LNCaP clone FGC (cell line): ENCODE measurements at regions not wholly inside any gene's neighbourhood (a gene's known extent, or its start where the extent isn't known, plus 50 kb on each side); places are given as distances from the start of the nearest gene placed in this dataset.

Experiments
- DNase-seq: peaks from one replicate; pipeline ENCODE4 v3.0.0-alpha.2; 2011; ENCODE audit warnings: low read depth
- H3K4me3 ChIP-seq: 2 replicates; pipeline ENCODE4 v1.5.1; 2011; ENCODE audit warnings: mild to moderate bottlenecking, low read depth, low read length, control low read depth
- TF ChIP-seq, protein P1 (sequence below): IDR thresholded peaks from 2 replicates; pipeline ENCODE4 v1.5.1; 2012; ENCODE audit warnings: mild to moderate bottlenecking; ENCODE audit not compliant: control insufficient read depth, insufficient read depth; ENCODE audit errors: extremely low read depth

DNA sequence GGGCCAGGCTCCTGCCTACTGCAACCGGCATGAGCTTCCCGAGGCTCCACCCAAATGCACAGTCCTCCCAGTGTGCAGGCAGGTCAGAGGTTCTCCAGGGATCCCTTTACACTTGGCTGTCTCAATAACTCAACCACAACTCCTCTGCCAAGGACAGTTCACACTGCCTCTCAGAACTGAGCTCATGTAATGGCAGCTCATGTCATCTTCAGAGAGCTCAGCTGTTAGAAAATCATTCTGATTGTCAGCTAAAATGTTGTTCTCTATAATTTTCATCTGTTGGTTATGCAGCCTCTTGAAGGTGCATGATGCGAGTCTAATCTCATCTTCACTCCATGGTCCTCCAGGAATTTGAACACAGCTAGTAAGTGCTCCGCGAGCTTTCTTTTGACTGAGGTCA, 76.7 kb downstream of the SST start:
- TF ChIP-seq, protein P1, sequence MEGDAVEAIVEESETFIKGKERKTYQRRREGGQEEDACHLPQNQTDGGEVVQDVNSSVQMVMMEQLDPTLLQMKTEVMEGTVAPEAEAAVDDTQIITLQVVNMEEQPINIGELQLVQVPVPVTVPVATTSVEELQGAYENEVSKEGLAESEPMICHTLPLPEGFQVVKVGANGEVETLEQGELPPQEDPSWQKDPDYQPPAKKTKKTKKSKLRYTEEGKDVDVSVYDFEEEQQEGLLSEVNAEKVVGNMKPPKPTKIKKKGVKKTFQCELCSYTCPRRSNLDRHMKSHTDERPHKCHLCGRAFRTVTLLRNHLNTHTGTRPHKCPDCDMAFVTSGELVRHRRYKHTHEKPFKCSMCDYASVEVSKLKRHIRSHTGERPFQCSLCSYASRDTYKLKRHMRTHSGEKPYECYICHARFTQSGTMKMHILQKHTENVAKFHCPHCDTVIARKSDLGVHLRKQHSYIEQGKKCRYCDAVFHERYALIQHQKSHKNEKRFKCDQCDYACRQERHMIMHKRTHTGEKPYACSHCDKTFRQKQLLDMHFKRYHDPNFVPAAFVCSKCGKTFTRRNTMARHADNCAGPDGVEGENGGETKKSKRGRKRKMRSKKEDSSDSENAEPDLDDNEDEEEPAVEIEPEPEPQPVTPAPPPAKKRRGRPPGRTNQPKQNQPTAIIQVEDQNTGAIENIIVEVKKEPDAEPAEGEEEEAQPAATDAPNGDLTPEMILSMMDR = no peak
- no peak for DNase-seq
- H3K4me3 ChIP-seq = no peak overlapping the region

DNA sequence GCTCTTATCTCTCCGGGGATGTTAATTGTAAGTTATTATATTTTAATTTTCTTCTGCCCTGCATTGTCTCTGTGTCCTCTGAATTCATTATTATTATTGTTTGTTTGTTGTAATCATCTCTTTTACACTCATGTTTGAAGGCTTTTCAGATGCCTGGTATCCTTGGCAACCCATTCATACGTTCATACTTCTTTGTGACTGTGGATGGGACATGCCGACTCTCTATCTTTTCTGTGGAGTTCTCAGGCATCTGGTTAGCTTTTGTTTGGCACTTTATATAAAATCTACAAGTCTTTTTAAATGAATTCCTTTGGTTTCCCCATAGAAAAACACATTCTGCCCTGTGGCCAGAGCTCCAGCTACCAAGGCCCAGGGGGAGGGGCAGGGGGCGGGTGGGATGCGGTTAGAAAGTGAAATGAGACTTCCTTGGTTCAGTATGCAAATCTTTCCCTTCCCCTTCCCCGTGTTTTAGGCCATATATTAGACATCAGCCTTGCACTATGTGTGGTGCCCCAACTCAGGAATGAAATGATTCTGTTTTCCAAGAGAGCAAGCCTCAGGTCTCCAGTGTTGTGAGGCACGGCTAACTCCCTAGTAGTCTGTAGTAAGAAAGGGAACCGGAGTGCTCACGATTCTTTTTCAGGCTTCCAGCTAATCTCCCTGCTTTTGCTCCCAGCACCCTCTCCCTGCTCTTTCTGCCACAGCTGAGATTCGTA, 79.2 kb downstream of the SST start:
- no peak for DNase-seq
- no peak overlapping the region for H3K4me3 ChIP-seq
- TF ChIP-seq, protein P1 = no peak

DNA sequence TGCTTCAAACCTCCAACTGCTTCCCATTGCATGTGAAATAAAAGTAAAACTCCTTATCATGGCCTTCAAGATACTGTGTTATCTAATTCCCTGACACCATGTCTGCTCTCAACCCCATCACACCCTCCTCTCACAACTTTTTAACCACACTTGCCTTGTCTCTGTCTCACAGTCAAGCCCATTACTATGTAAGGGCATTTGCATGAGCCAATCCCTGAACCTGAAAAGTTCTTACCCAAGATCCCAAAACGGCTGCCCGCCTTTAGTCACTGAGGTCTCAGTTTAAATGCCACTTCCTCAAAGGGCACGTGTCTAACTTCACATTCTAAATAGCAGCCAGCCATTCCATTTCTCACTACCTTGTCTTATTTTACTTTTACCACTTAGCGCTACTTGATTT, 83.1 kb downstream of the SST start:
- no peak overlapping the region for H3K4me3 ChIP-seq
- no peak for DNase-seq
- TF ChIP-seq, protein P1 = no peak

DNA sequence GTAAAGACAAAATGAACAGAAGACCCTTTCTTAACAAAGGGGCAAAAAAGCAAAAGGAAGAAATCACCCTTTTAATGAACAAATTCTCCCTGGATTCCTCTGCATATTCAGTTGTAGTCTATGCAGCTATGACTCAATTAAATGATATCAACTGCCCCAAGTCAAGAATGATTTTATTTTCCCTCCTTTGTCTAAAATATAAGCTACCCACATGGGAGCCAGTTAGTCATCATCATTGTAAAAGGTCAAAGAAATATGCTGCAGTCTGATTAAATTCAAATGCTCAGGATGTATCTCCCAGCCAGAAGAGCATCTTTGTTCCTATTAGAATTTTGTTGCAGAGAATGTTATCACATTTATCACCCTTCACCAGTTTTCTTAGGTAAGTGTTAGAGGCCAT, 84.0 kb downstream of the SST start:
- DNase-seq = no peak
- TF ChIP-seq, protein P1 = no peak

DNA sequence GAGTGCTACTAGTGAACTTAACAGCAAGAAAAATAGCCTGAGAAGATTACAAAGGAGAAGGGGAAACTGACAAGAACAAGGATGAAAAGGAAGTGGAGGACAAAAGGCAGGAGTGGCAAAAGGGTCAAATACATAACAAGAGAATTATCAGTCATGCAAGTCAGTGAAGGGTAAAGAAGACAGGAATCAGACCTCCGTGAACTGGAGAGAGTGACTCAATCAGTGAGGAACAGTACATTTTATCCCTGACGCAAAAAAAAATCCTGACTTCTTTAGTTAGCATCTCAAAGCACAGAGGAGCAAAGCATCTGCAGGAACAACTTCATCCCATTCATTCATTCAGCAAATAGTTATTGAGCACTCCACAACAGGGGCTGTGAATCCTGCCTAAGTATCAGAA, 97.8 kb downstream of the SST start:
- TF ChIP-seq, protein P1 = no peak
- no peak for DNase-seq

More for the DNA sequence above, 84.0 kb downstream of the SST start:
- H3K4me3 ChIP-seq = no peak overlapping the region

DNA sequence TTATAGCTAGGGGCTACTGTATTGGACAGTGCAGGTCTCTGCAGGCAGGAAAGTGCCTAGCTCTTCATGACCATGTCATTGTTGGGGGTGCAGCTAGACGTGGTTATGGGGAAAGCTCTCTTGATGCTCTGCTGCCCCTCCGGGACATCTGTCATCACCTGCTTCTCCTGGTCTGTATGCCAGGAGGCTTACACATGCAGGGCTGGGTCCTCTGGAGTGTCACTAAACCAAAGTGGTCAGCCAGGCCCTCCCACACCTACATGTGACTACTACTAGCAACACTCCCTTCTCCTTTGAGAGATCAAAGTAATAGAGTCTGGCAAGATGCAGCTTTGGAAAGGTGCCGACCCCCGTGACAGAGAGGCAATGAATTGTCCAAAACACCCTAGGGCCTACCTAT, 98.5 kb downstream of the SST start:
- no peak for DNase-seq
- H3K4me3 ChIP-seq = no peak overlapping the region
- TF ChIP-seq, protein P1 = no peak

More for the DNA sequence above, 97.8 kb downstream of the SST start:
- no peak overlapping the region for H3K4me3 ChIP-seq

DNA sequence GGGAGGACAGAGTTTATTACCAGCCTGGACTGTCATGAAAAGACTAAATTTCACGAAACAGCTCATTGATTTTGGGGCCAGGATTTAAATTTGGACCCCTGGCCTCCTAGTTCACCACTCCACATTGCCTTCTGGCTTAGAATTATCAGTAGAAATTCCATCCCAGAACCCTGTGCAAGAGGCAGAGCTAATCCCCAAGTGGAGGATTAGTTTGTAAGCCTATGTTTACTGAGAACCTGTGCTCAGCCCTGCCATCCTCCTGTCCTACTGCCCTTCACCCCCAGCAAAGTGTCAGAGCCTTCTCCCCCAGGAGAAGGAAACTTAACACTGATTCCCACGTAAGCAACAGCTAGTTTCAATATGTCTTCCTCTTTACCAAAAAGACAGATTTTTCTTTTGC, 99.4 kb downstream of the SST start:
- DNase-seq = no peak
- TF ChIP-seq, protein P1 = no peak
- no peak overlapping the region for H3K4me3 ChIP-seq
